ENCODE measurements at regions not wholly inside any gene's neighbourhood (a gene's known extent, or its start where the extent isn't known, plus 50 kb on each side); places are given as distances from the start of the nearest gene placed in this dataset.

DNA sequence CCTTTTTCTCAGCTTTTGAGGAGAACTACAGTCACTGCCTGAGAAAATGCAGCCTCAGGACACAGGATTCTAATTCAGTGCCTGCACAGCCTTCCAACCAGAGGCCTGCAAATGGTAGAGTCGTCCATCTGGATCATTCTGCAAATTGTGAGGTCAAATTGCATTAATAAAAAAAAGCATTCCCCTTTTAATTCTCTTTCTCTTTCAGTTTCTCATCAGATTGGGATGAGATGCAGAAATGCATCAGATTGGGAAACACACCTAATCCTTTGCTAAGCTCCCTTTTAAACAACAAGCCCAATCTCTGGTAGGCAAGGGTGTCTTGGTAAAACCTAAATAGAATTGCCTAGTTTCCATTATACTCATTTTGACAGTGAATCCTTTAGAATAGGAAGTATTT lies 838.8 kb downstream of the MAFB start:
- TF ChIP-seq, protein P1, sequence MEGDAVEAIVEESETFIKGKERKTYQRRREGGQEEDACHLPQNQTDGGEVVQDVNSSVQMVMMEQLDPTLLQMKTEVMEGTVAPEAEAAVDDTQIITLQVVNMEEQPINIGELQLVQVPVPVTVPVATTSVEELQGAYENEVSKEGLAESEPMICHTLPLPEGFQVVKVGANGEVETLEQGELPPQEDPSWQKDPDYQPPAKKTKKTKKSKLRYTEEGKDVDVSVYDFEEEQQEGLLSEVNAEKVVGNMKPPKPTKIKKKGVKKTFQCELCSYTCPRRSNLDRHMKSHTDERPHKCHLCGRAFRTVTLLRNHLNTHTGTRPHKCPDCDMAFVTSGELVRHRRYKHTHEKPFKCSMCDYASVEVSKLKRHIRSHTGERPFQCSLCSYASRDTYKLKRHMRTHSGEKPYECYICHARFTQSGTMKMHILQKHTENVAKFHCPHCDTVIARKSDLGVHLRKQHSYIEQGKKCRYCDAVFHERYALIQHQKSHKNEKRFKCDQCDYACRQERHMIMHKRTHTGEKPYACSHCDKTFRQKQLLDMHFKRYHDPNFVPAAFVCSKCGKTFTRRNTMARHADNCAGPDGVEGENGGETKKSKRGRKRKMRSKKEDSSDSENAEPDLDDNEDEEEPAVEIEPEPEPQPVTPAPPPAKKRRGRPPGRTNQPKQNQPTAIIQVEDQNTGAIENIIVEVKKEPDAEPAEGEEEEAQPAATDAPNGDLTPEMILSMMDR (IDR thresholded peaks at IDR 0.05; ENCODE audit: low read depth, low read length, poor library complexity, severe bottlenecking), result no peak
- no peak for TF ChIP-seq EZH2phosphoT487 (IDR thresholded peaks at IDR 0.05; ENCODE audit: borderline replicate concordance, low read length)

All from DOHH2 (cell line).